ENCODE measurements at regions not wholly inside any gene's neighbourhood (a gene's known extent, or its start where the extent isn't known, plus 50 kb on each side); places are given as distances from the start of the nearest gene placed in this dataset.

DNA sequence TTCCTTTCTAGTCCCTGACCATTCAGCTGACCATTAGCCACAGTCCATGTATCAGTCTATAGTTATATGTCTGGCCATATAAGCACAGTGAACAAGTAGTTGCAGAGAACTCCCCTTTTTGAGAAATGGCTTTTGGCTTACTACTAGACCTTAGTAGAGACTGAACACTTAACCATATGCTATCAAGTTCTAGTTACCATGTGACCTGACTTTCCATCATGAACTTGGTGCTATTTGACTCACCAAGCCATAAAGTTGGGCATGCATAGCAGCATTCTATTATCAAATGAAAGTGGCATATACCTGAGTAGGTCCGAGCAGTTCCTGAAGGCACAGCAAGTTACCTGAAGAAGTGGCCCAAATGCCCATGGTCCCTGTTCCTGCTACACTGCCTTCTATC, 74.5 kb upstream of the IL2 start:
- Mint-ChIP-seq H3K4me3 (no peak overlapping the region), H3K36me3 (no peaks in the 10 kb centered on the region), H3K27ac (no peak overlapping the region), H3K4me1 (no peaks in the 10 kb centered on the region), H3K9me3 (no peaks in the 10 kb centered on the region)
- DNase-seq (ENCODE audit: low spot score in 2 of 2) (no peak), ATAC-seq (no peak)

DNA sequence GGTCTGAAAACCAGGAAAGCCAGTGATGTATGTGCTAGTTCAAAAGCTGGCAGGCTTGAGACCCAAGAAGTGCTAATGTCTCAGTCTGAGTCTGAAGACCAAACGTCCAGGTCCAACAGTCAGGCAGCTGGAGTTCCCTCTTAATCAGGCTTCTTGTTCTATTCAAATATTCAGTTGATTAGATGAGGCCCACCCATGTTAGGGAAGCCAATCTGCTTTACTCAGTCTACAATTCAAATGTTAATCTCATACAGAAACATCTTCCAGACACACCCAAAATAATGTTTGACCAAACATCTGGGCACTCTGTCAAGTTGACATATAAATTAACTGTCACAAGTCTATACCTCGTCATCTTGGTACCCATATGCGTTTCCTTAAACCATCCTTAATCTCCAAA, 72.4 kb upstream of the IL2 start:
- Mint-ChIP-seq H3K4me3 (no peak overlapping the region), H3K36me3 (no peaks in the 10 kb centered on the region)
- no peak for ATAC-seq

DNA sequence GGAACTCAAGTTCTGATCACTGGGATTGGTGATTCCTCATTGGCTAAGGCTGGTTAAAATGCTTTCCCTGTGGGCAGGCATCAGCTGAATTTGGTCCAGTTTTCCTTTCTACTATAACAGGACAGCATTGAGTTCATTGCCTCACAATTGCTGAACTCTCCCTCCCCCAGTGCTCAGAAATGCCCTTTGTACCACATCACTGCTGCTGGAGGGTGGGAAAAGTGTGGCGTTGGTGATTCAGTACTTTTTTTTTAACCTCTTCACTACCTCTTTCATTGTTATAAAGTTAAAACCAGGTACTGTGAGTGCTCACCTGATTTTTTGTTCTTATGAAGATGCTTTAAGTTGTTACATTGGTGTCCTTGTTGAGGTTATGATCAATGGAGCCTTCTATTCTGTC, 69.3 kb upstream of the IL2 start:
- Mint-ChIP-seq H3K4me1 (no peaks in the 10 kb centered on the region), H3K4me3 (no peak overlapping the region), H3K36me3 (no peaks in the 10 kb centered on the region), H3K27ac (no peak overlapping the region), H3K9me3 (peaks cover 15% of the 10 kb centered on the region)
- ATAC-seq (no peak), DNase-seq (ENCODE audit: low spot score in 2 of 2) (no peak)

More for the DNA sequence above, 72.4 kb upstream of the IL2 start:
- Mint-ChIP-seq H3K4me1 (no peaks in the 10 kb centered on the region), H3K9me3 (peaks cover 7% of the 10 kb centered on the region), H3K27ac (no peak overlapping the region)
- DNase-seq (ENCODE audit: low spot score in 2 of 2), result no peak

DNA sequence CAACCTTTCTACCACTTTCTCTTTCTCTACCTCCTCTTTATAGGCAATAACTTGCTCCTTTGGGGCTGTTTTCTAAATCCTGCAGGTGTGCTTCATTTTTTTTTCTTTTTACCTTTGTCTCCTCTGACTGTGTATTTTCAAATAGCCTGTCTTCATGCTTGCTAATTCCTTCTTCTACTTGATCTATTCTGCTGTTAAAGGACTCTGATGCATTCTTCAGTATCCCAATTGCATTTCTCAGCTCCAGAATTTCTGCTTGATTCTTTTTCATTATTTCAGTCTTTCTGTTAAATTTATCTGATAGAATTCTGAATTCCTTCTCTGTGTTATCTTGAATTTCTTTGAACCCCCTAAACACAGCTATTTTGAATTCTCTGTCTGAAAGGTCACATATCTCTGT, 67.7 kb upstream of the IL2 start:
- ATAC-seq (no peak), DNase-seq (ENCODE audit: low spot score in 2 of 2) (no peak)
- Mint-ChIP-seq H3K9me3 (peaks cover 15% of the 10 kb centered on the region), H3K4me1 (no peaks in the 10 kb centered on the region), H3K36me3 (no peaks in the 10 kb centered on the region), H3K27ac (no peak overlapping the region), H3K4me3 (no peak overlapping the region)

DNA sequence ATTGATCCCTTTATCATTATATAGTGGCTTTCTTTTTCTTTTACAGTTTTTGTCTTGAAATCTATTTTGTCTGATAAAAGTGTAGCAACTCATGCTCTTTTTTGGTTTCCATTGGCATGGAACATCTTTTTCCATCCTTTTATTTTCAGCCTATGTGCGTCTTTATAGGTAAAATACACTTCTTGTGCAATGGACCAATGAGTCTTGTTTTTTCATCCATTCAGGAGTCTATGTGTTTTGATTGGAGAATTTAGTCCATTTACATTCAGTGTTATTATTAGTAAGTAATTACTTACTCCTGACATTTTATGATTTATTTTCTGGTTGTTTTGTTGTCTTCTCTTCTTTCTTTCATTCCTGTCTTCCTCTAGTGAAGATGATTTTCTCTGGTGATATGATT, 66.4 kb upstream of the IL2 start:
- no peaks in the 10 kb centered on the region for H3K4me1 Mint-ChIP-seq
- no peak for ATAC-seq
- no peak for DNase-seq (ENCODE audit: low spot score in 2 of 2)
- no peak overlapping the region for H3K4me3 Mint-ChIP-seq
- peaks cover 15% of the 10 kb centered on the region for H3K9me3 Mint-ChIP-seq
- H3K27ac Mint-ChIP-seq, result no peak overlapping the region
- no peaks in the 10 kb centered on the region for H3K36me3 Mint-ChIP-seq

DNA sequence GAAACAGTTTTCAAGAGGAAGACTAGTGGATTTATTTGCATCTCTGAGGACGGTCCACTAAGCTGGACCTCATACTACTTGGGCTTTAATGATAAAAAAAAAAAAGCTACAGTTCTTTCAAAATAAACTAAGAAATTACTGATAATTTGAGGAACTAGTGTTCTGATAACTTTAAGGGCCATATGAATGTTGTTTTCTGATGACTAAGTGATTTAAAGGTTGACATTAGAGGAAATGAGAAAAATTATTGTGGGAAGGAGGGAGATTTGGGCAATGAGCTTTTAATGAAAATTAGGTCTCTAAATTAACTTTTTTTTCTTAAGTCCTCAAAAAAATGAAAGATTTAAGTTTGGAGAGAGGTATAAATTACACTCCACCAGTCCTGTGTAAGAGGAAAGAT, 60.8 kb upstream of the IL2 start:
- no peaks in the 10 kb centered on the region for H3K4me1 Mint-ChIP-seq
- H3K4me3 Mint-ChIP-seq, result no peak overlapping the region

DNA sequence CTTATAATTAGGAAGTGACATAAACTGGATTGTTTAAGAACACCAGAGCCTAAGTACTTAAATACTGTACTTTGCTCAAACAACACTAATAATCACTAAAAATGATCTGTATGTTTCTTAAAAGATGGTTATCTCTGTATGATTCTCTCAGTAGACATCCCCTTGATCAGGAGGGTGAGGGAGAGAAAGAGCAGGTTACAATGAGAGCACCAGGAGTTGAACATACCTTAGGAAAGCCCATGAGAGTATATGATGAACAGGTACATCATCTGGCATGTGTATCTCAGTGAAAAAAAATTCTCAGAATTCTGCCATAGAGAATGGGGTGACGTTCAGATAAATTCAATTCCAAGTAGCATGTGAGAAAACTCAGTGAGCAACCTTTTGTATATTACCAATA, 59.9 kb upstream of the IL2 start:
- Mint-ChIP-seq H3K9me3 (no peaks in the 10 kb centered on the region), H3K36me3 (no peaks in the 10 kb centered on the region), H3K4me3 (no peak overlapping the region), H3K4me1 (no peaks in the 10 kb centered on the region), H3K27ac (no peak overlapping the region)
- no peak for ATAC-seq
- DNase-seq (ENCODE audit: low spot score in 2 of 2), result no peak

More for the DNA sequence above, 60.8 kb upstream of the IL2 start:
- ATAC-seq, result no peak
- Mint-ChIP-seq H3K36me3 (no peaks in the 10 kb centered on the region), H3K27ac (no peak overlapping the region), H3K9me3 (no peaks in the 10 kb centered on the region)
- DNase-seq (ENCODE audit: low spot score in 2 of 2), result no peak

DNA sequence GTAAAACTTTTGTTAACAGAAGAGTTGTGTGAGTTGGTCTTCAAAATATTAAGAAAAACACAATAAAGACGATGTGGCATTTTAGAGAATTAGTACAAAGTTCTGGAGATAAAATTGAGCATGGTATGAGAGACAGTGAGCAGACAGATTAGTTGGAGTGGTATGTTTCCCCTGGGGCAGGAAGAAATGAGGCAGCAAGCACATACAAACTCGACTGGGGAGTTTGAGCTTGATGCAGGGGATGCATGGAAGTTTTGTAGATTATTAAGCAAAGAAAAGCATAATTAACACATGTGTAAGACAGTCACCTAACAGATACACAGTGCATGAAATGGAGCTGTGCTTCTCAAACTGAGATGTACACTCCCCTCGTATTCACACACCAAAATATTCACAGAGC, 58.1 kb upstream of the IL2 start:
- DNase-seq (ENCODE audit: low spot score in 2 of 2) (no peak), ATAC-seq (no peak)
- Mint-ChIP-seq H3K4me1 (no peaks in the 10 kb centered on the region), H3K4me3 (no peak overlapping the region), H3K9me3 (no peaks in the 10 kb centered on the region), H3K27ac (no peak overlapping the region), H3K36me3 (no peaks in the 10 kb centered on the region)

DNA sequence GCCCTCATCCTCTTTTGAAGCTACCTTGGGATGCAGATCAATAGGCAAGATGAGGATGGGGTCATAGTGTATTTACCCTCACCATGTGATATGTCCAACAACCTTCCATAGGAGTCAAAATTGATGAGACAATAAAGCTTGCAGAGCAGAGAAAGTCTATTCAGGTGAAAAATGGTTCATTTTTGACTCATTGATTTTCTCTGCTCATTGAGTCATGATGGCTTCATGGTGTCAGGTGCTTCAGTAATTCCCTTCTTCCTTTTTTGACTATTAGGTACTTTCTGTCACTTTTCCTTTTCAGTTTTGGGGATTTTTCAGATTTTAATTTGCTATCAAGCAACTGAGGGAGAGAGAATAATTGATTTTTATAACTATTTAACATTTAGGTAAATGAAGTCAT, 55.9 kb upstream of the IL2 start:
- H3K27ac Mint-ChIP-seq, result no peak overlapping the region
- H3K4me3 Mint-ChIP-seq, result no peak overlapping the region
- no peaks in the 10 kb centered on the region for H3K36me3 Mint-ChIP-seq
- H3K9me3 Mint-ChIP-seq, result no peaks in the 10 kb centered on the region
- peaks cover 8% of the 10 kb centered on the region for H3K4me1 Mint-ChIP-seq
- ATAC-seq, result peak; percentile 65
- DNase-seq (ENCODE audit: low spot score in 2 of 2), result no peak

DNA sequence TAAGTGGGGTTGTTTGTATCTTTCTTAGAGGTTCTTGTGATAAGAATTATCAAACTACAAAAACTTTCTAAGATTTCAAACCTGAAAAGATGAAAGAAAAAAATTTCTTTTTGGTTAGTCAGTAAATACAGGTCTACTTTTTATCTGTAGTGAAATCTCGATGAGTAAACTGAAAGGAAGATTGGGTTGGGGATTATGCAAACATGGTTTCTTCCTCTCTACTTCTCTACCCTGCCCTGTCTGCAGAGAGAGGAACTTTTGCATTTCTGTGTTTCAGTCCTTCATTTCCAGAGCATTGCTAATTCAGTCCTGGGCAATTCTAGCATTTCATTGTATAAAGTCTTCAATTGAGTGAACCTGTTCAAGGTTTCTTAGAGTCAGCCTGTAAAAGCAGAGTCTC, 51.6 kb upstream of the IL2 start:
- Mint-ChIP-seq H3K4me1 (peaks cover 8% of the 10 kb centered on the region), H3K27ac (no peak overlapping the region), H3K36me3 (no peaks in the 10 kb centered on the region), H3K9me3 (no peaks in the 10 kb centered on the region), H3K4me3 (peak overlapping the region; percentile 17)
- DNase-seq (ENCODE audit: low spot score in 2 of 2) (no peak), ATAC-seq (peak; percentile 85)
